ENCODE measurements at regions not wholly inside any gene's neighbourhood (a gene's known extent, or its start where the extent isn't known, plus 50 kb on each side); places are given as distances from the start of the nearest gene placed in this dataset.

DNA sequence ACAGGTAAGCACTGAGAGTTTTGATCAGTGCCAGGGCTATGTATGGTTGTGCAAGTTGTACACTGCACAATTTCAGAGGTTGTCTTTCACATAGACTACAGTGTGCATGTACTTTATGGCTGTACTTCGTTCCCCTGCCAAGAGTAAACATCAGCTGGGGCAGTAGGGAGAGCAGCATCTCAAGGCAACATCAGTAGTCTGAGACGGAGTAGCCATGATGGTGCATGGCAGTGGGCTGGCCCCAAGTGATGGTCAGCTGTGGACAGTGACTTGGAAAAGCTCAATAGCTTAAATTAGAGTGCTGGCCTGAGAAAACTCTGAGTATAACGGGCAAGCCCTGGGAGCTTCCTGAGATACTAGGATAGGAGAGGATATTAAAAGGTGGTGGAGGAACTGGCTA is 165.5 kb downstream of the TFAP2B start:
- TF ChIP-seq ZNF266 (tag by site-specific recombination; IDR thresholded peaks at IDR 0.05; ENCODE audit: low read depth) (no peak), OSR2 (tag by site-specific recombination; IDR thresholded peaks at IDR 0.05) (no peak), ZNF302 (tag by site-specific recombination; IDR thresholded peaks at IDR 0.05; ENCODE audit: low read depth) (no peak), MEIS1 (CRISPR knock-in tag; IDR thresholded peaks at IDR 0.05; ENCODE audit: borderline replicate concordance) (no peak), FEZF1 (tag by site-specific recombination; IDR thresholded peaks at IDR 0.05) (no peak), TCF7L2 (IDR thresholded peaks at IDR 0.05; ENCODE audit: borderline replicate concordance, low read depth, low read length) (no peak), ZNF311 (tag by site-specific recombination; IDR thresholded peaks at IDR 0.05; ENCODE audit: borderline replicate concordance) (no peak), ZNF174 (tag by site-specific recombination; IDR thresholded peaks at IDR 0.05) (no peak), ZNF596 (tag by site-specific recombination; IDR thresholded peaks at IDR 0.05) (no peak), SP3 (tag by site-specific recombination; IDR thresholded peaks at IDR 0.05) (no peak)
- TF ChIP-seq, protein P1, sequence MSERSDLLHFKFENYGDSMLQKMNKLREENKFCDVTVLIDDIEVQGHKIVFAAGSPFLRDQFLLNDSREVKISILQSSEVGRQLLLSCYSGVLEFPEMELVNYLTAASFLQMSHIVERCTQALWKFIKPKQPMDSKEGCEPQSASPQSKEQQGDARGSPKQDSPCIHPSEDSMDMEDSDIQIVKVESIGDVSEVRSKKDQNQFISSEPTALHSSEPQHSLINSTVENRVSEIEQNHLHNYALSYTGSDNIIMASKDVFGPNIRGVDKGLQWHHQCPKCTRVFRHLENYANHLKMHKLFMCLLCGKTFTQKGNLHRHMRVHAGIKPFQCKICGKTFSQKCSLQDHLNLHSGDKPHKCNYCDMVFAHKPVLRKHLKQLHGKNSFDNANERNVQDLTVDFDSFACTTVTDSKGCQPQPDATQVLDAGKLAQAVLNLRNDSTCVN (tag by site-specific recombination; optimal IDR thresholded peaks at IDR 0.05) = no peak
- TF ChIP-seq, protein P2, sequence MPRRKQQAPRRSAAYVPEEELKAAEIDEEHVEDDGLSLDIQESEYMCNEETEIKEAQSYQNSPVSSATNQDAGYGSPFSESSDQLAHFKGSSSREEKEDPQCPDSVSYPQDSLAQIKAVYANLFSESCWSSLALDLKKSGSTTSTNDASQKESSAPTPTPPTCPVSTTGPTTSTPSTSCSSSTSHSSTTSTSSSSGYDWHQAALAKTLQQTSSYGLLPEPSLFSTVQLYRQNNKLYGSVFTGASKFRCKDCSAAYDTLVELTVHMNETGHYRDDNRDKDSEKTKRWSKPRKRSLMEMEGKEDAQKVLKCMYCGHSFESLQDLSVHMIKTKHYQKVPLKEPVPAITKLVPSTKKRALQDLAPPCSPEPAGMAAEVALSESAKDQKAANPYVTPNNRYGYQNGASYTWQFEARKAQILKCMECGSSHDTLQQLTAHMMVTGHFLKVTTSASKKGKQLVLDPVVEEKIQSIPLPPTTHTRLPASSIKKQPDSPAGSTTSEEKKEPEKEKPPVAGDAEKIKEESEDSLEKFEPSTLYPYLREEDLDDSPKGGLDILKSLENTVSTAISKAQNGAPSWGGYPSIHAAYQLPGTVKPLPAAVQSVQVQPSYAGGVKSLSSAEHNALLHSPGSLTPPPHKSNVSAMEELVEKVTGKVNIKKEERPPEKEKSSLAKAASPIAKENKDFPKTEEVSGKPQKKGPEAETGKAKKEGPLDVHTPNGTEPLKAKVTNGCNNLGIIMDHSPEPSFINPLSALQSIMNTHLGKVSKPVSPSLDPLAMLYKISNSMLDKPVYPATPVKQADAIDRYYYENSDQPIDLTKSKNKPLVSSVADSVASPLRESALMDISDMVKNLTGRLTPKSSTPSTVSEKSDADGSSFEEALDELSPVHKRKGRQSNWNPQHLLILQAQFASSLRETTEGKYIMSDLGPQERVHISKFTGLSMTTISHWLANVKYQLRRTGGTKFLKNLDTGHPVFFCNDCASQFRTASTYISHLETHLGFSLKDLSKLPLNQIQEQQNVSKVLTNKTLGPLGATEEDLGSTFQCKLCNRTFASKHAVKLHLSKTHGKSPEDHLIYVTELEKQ (tag by site-specific recombination; IDR thresholded peaks at IDR 0.05; ENCODE audit: borderline replicate concordance) = no peak
- TF ChIP-seq, protein P3, sequence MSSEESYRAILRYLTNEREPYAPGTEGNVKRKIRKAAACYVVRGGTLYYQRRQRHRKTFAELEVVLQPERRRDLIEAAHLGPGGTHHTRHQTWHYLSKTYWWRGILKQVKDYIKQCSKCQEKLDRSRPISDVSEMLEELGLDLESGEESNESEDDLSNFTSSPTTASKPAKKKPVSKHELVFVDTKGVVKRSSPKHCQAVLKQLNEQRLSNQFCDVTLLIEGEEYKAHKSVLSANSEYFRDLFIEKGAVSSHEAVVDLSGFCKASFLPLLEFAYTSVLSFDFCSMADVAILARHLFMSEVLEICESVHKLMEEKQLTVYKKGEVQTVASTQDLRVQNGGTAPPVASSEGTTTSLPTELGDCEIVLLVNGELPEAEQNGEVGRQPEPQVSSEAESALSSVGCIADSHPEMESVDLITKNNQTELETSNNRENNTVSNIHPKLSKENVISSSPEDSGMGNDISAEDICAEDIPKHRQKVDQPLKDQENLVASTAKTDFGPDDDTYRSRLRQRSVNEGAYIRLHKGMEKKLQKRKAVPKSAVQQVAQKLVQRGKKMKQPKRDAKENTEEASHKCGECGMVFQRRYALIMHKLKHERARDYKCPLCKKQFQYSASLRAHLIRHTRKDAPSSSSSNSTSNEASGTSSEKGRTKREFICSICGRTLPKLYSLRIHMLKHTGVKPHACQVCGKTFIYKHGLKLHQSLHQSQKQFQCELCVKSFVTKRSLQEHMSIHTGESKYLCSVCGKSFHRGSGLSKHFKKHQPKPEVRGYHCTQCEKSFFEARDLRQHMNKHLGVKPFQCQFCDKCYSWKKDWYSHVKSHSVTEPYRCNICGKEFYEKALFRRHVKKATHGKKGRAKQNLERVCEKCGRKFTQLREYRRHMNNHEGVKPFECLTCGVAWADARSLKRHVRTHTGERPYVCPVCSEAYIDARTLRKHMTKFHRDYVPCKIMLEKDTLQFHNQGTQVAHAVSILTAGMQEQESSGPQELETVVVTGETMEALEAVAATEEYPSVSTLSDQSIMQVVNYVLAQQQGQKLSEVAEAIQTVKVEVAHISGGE (tag by site-specific recombination; conservative IDR thresholded peaks at IDR 0.05; ENCODE audit: low read depth) = no peak
- TF ChIP-seq, protein P4, sequence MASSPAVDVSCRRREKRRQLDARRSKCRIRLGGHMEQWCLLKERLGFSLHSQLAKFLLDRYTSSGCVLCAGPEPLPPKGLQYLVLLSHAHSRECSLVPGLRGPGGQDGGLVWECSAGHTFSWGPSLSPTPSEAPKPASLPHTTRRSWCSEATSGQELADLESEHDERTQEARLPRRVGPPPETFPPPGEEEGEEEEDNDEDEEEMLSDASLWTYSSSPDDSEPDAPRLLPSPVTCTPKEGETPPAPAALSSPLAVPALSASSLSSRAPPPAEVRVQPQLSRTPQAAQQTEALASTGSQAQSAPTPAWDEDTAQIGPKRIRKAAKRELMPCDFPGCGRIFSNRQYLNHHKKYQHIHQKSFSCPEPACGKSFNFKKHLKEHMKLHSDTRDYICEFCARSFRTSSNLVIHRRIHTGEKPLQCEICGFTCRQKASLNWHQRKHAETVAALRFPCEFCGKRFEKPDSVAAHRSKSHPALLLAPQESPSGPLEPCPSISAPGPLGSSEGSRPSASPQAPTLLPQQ (tag by site-specific recombination; IDR thresholded peaks at IDR 0.05) = no peak
- POLR2A ChIA-PET = no interaction called here
- no peak overlapping the region for H3K4me3 ChIP-seq (ENCODE audit: low read depth, low read length)
- H3K27ac ChIP-seq (ENCODE audit: extremely low read depth, low read depth, low read length) = no peak overlapping the region
- no peaks in the 10 kb centered on the region for H3K9me3 ChIP-seq (ENCODE audit: control insufficient read depth, insufficient read depth, low read depth, low read length)
- H3K36me3 ChIP-seq (ENCODE audit: control insufficient read depth in 2 of 2, insufficient read depth in 1 of 2, low read length in 2 of 2) = no peaks in the 10 kb centered on the region
- H3K4me1 ChIP-seq (ENCODE audit: control insufficient read depth, insufficient read depth, low read length) = no peaks in the 10 kb centered on the region
- CTCF ChIA-PET = interaction anchor here (0.6 kb wide), 1 partner anchor 504 kb away, joined by 3 read pairs; no protein-coding TSS in a partner anchor

DNA sequence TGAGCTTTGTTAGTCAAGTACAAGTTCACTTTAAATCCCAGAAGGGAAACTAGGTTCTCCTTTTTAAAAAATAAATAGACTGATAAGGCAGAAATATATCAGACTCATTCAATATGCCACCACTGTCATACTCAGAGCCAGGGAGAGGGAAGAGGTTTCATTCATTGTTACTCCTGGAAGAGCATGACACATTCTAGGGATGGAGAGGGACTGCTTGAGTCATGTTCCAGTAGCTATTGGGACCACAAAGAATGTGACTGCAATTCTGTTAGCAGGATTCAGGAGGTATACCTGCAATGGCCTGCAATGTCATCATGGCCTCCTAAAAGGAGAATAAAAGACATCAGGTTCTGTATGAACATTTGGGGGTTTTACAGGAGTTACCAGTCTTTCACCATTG is 167.6 kb downstream of the TFAP2B start:
- H3K4me1 ChIP-seq (ENCODE audit: control insufficient read depth, insufficient read depth, low read length) = no peaks in the 10 kb centered on the region
- ChIA-PET POLR2A (no interaction called here), CTCF (no interaction called here)
- H3K9me3 ChIP-seq (ENCODE audit: control insufficient read depth, insufficient read depth, low read depth, low read length) = no peaks in the 10 kb centered on the region
- H3K4me3 ChIP-seq (ENCODE audit: low read depth, low read length) = no peak overlapping the region
- no peak overlapping the region for H3K27ac ChIP-seq (ENCODE audit: extremely low read depth, low read depth, low read length)
- H3K36me3 ChIP-seq (ENCODE audit: control insufficient read depth in 2 of 2, insufficient read depth in 1 of 2, low read length in 2 of 2) = no peaks in the 10 kb centered on the region
- TF ChIP-seq, protein P5, sequence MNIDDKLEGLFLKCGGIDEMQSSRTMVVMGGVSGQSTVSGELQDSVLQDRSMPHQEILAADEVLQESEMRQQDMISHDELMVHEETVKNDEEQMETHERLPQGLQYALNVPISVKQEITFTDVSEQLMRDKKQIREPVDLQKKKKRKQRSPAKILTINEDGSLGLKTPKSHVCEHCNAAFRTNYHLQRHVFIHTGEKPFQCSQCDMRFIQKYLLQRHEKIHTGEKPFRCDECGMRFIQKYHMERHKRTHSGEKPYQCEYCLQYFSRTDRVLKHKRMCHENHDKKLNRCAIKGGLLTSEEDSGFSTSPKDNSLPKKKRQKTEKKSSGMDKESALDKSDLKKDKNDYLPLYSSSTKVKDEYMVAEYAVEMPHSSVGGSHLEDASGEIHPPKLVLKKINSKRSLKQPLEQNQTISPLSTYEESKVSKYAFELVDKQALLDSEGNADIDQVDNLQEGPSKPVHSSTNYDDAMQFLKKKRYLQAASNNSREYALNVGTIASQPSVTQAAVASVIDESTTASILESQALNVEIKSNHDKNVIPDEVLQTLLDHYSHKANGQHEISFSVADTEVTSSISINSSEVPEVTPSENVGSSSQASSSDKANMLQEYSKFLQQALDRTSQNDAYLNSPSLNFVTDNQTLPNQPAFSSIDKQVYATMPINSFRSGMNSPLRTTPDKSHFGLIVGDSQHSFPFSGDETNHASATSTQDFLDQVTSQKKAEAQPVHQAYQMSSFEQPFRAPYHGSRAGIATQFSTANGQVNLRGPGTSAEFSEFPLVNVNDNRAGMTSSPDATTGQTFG (tag by site-specific recombination; IDR thresholded peaks at IDR 0.05; ENCODE audit: borderline replicate concordance) = no peak
- TF ChIP-seq ZNF391 (tag by site-specific recombination; IDR thresholded peaks at IDR 0.05; ENCODE audit: borderline replicate concordance, low read depth) (no peak), ZNF529 (tag by site-specific recombination; IDR thresholded peaks at IDR 0.05; ENCODE audit: insufficient replicate concordance) (no peak), ZFHX2 (tag by site-specific recombination; conservative IDR thresholded peaks at IDR 0.05) (no peak), ZNF530 (tag by site-specific recombination; IDR thresholded peaks at IDR 0.05; ENCODE audit: low read depth) (no peak), ZNF184 (tag by site-specific recombination; IDR thresholded peaks at IDR 0.05) (no peak), ZFP69B (tag by site-specific recombination; IDR thresholded peaks at IDR 0.05) (no peak), ZNF416 (tag by site-specific recombination; IDR thresholded peaks at IDR 0.05) (no peak)

All from HEK293 (cell line).